Testis (tissue), 2 donors: ENCODE measurements at regions not wholly inside any gene's neighbourhood (a gene's known extent, or its start where the extent isn't known, plus 50 kb on each side); places are given as distances from the start of the nearest gene placed in this dataset.
A peak's percentile ranks its signal among the peaks of the same experiment; 100 is the strongest.

Experiments
- DNase-seq: peaks from one replicate; pipeline ENCODE4 v3.0.0-alpha.2; 2019
- H3K27ac ChIP-seq, 2 donors: fragments of 200-600 bp; sonication (generic); one replicate each; pipeline ENCODE4 v1.5.1; 2019
- H3K27me3 ChIP-seq: fragments of 200-600 bp; sonication (generic); one replicate; pipeline ENCODE4 v1.5.1; 2019
- H3K36me3 ChIP-seq: fragments of 200-600 bp; sonication (generic); one replicate; pipeline ENCODE4 v1.5.1; 2017; ENCODE audit warnings: low read depth; ENCODE audit errors: missing control alignments
- H3K4me1 ChIP-seq: fragments of 200-600 bp; sonication (generic); one replicate; pipeline ENCODE4 v1.5.1; 2019
- H3K4me3 ChIP-seq, 2 donors: fragments of 200-600 bp; sonication (generic); one replicate each; pipeline ENCODE4 v1.5.1; 2017 to 2019
- H3K9me3 ChIP-seq: fragments of 200-600 bp; sonication (generic); one replicate; pipeline ENCODE4 v1.5.1; 2017
- POLR2A ChIP-seq: fragments of 450-650 bp; IDR thresholded peaks from one replicate; pipeline ENCODE4 v1.6.1; 2017; ENCODE audit warnings: antibody characterized with exemption, mild to moderate bottlenecking, moderate library complexity
- whole genome bisulfite sequencing, 2 donors: methylation state at CpG; one replicate each; pipeline ENCODE4 v1.1.5; 2018; 5-methylcytosine and 5-hydroxymethylcytosine counted together
- intact Hi-C: fragments of 100-400 bp; cut with DNase I; formaldehyde crosslinking; loops from one replicate; pipeline ENCODE4 v1.15.1; 2023; ENCODE audit warnings: low total_unique reads
- TF ChIP-seq, protein P1 (sequence below), 3 experiments: fragments of 450-650 bp in 2 of 3; fragments of 200-600 bp in 1 of 3; sonication (generic) in 1 of 3; IDR thresholded peaks; one replicate each; pipeline ENCODE4 v1.5.1; 2016 to 2019; ENCODE audit warnings: antibody characterized with exemption in 3 of 3, mild to moderate bottlenecking in 2 of 3, moderate library complexity in 1 of 3

DNA sequence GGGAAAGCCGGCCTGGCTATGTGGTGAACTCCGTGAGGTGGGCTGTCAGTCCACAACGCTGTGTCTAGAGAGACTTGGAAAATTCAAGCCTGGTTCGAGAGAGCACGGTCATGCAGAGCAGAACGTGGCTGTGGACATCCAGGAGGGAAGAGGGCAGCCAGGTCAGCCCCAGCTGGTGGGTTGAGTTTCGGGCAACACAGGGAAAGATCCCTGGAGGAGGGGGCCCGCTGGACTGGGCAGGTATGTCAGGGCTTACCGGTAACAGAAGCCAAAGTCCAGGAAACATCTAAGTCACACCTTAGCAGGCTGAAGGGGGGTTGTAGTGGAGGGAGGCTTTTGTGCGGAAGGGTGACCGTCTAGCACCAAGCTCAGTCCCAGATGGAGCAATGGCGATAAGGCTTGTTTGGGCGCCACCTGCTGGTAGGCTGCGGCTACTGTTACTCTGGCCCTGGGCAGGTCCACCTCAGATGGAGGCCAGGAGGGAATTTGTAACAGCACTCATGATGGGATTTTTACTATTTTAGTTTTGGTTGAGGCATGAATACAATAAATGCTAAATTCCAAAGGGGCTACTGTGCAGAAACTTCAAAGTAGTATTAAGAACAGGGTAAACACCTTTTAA, 143.3 kb upstream of the ZNF644 start:
- Histone ChIP-seq H3K9me3 (no peaks in the 10 kb centered on the region), H3K4me3 (no peak overlapping the region), H3K4me1 (no peaks in the 10 kb centered on the region), H3K27ac (no peak overlapping the region), H3K27me3 (no peaks in the 10 kb centered on the region), H3K36me3 (no peaks in the 10 kb centered on the region)
- DNase-seq: peak; percentile 89
- WGBS, 2 donors: 39 to 40% methylated on average over 14 of the region's 14 CpGs
- TF ChIP-seq, protein P1, sequence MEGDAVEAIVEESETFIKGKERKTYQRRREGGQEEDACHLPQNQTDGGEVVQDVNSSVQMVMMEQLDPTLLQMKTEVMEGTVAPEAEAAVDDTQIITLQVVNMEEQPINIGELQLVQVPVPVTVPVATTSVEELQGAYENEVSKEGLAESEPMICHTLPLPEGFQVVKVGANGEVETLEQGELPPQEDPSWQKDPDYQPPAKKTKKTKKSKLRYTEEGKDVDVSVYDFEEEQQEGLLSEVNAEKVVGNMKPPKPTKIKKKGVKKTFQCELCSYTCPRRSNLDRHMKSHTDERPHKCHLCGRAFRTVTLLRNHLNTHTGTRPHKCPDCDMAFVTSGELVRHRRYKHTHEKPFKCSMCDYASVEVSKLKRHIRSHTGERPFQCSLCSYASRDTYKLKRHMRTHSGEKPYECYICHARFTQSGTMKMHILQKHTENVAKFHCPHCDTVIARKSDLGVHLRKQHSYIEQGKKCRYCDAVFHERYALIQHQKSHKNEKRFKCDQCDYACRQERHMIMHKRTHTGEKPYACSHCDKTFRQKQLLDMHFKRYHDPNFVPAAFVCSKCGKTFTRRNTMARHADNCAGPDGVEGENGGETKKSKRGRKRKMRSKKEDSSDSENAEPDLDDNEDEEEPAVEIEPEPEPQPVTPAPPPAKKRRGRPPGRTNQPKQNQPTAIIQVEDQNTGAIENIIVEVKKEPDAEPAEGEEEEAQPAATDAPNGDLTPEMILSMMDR (IDR thresholded peaks at IDR 0.05): peak; percentile 84 to 92 (median 89)
- TF ChIP-seq POLR2A: no peak
- intact Hi-C loops: no loop called here

DNA sequence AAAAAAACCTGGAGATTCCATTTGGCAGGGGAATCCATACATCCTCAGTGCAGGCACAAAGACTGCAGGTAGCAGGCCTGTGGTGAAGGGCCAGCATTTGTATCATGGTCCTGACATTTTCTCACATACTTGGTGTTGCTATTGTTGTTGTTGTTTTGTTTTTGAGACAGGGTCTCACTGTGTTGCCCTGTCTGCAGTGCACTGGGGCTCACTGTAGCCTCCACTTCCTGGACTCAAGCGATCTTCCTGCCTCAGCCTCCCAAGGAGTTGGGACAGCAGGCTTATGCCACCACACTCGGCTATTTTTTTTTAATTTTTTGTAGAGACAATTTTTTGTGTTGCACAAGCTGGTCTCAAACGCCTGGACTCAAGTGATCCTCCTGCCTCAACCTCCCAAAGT, 140.8 kb upstream of the ZNF644 start:
- TF ChIP-seq, protein P1 (IDR thresholded peaks at IDR 0.05): no peak
- TF ChIP-seq POLR2A: no peak
- Histone ChIP-seq H3K9me3 (no peaks in the 10 kb centered on the region), H3K4me3 (no peak overlapping the region), H3K27ac (no peak overlapping the region), H3K36me3 (no peaks in the 10 kb centered on the region), H3K4me1 (no peaks in the 10 kb centered on the region), H3K27me3 (no peaks in the 10 kb centered on the region)
- no peak for DNase-seq
- intact Hi-C loops: no loop called here
- WGBS, 2 donors: 93 to 96% methylated on average over 3 of the region's 3 CpGs

DNA sequence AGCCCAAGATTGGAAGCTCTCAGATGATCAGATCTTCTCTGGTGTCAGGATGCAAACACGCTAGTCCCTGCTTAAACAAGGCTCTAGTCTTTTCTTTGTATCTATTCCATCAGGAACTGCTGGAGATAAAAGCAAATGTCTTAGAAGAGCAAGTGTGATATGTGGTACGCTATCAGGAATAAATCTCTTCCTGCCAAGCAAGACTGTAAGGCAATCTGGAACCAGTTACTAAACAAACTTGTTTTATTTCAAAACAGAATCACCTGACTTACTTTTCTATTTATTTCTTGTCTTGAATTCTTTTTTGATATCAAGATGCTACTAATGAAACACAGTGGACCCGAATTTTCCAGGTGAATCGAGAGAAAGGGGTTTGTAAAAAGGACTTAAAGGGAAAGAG, 139.9 kb upstream of the ZNF644 start:
- H3K27me3 ChIP-seq: no peaks in the 10 kb centered on the region
- no peak overlapping the region for H3K4me3 ChIP-seq
- H3K9me3 ChIP-seq: no peaks in the 10 kb centered on the region
- H3K36me3 ChIP-seq: no peaks in the 10 kb centered on the region
- intact Hi-C loops: no loop called here
- DNase-seq: no peak
- WGBS, 2 donors: 58 to 66% methylated on average over 4 of the region's 4 CpGs
- H3K4me1 ChIP-seq: no peaks in the 10 kb centered on the region
- H3K27ac ChIP-seq: no peak overlapping the region
- TF ChIP-seq POLR2A: no peak
- TF ChIP-seq, protein P1 (IDR thresholded peaks at IDR 0.05): no peak

DNA sequence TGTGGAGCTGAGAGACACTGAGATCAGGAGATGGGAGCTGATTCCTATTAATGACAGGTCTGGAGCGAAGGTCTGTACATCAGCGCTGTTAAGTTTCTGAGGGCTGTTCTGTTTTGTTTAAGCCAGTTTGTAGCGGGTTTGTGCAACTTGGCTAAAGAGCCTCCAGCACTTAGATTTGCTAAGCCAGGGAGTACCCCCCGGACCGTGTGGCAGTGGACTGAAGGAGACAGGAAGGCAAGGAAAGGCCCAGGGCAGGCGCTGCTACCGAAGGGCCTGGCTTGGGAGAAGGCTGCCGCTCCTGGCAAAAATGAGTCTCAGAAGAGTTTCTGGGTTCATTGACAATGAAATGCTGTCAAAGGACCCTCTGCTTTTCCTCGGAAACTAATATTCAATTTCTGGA, 139.3 kb upstream of the ZNF644 start:
- H3K36me3 ChIP-seq: no peaks in the 10 kb centered on the region
- no peaks in the 10 kb centered on the region for H3K4me1 ChIP-seq
- no peaks in the 10 kb centered on the region for H3K27me3 ChIP-seq
- TF ChIP-seq POLR2A: no peak
- TF ChIP-seq, protein P1 (IDR thresholded peaks at IDR 0.05): no peak
- no peak for DNase-seq
- WGBS, 2 donors: 63 to 76% methylated on average over 9 of the region's 9 CpGs
- H3K27ac ChIP-seq: no peak overlapping the region
- no peak overlapping the region for H3K4me3 ChIP-seq
- no peaks in the 10 kb centered on the region for H3K9me3 ChIP-seq
- intact Hi-C loops: no loop called here

DNA sequence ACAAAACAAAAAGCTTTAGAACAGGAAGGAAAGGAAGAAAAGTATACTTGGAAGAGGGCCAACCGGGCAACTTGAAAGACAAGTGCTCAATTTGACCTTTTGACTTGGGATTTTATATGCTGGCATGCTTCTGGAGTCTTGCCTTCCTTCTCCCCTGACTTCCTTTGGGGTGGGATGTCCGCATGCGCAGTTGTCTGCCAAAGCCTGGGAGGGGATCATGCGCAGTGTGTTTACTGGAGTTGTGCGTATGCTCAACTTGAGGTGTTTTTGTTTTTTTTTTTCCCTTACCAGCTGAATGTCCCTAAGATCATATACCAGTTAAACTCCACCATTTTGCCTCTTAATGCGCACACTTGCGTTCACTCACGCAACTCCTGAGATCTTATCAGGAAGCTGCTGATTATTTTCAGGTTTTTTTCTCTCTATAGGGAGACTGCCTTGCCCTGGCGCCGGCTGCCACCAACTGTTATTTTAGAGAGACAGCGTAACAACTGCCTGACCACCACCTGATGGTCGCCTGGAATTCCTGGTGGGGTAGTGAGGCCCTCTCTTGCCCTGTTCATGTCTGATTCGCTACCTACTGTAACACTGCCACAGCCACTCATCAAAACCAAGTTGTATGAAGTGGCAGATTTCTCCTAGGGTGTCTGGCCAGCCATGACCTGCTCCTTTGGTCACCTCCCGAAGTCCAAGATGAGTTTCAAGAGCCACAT, 138.7 kb upstream of the ZNF644 start:
- Histone ChIP-seq H3K4me1 (no peaks in the 10 kb centered on the region), H3K27me3 (no peaks in the 10 kb centered on the region), H3K36me3 (no peaks in the 10 kb centered on the region), H3K27ac (no peak overlapping the region), H3K9me3 (no peaks in the 10 kb centered on the region), H3K4me3 (no peak overlapping the region)
- TF ChIP-seq POLR2A: no peak
- TF ChIP-seq, protein P1 (IDR thresholded peaks at IDR 0.05): no peak
- intact Hi-C loops: no loop called here
- WGBS, 2 donors: 75 to 81% methylated on average over 14 of the region's 14 CpGs
- no peak for DNase-seq
